Colonic mucosa (tissue), 4 donors: ENCODE measurements at regions not wholly inside any gene's neighbourhood (a gene's known extent, or its start where the extent isn't known, plus 50 kb on each side); places are given as distances from the start of the nearest gene placed in this dataset.

Experiments used
- DNase-seq: peaks from one replicate; pipeline ENCODE4 v3.0.0-alpha.2; 2020
- H3K27ac ChIP-seq: fragments of 200-600 bp; one replicate; pipeline ENCODE4 v1.8.0; 2021
- H3K27me3 ChIP-seq: fragments of 200-600 bp; one replicate; pipeline ENCODE4 v1.8.0; 2021
- H3K36me3 ChIP-seq: fragments of 200-600 bp; one replicate; pipeline ENCODE4 v1.8.0; 2021
- H3K4me1 ChIP-seq: fragments of 200-600 bp; one replicate; pipeline ENCODE4 v1.8.0; 2021; ENCODE audit warnings: mild to moderate bottlenecking
- H3K4me3 ChIP-seq: fragments of 200-600 bp; one replicate; pipeline ENCODE4 v1.8.0; 2021
- H3K9ac ChIP-seq, 2 donors: one replicate each; pipeline ENCODE4 v1.7.0; 2013; ENCODE audit warnings: control low read depth in 2 of 2, low read depth in 2 of 2, low read length in 2 of 2
- H3K9me3 ChIP-seq: fragments of 200-600 bp; one replicate; pipeline ENCODE4 v1.8.0; 2021
- CTCF ChIP-seq: fragments of 200-600 bp; IDR thresholded peaks from one replicate; pipeline ENCODE4 v1.8.0; 2022; ENCODE audit warnings: antibody characterized with exemption, mild to moderate bottlenecking
- intact Hi-C: fragments of 100-400 bp; cut with DNase I; formaldehyde crosslinking; loops from one replicate; pipeline ENCODE4 v1.14.1; 2022
- donor health status: healthy.
- donor health status: DM: no; HTN: no; CAD: no.
- donor health status: DM: no; HTN: no; CAD: no.

GRCh38 chr15:69511716-69512340 lies 59.2 kb downstream of the RPLP1 start:
- intact Hi-C loops, result no loop called here
- H3K27ac ChIP-seq, result no peak overlapping the region
- H3K27me3 ChIP-seq, result no peaks in the 10 kb centered on the region
- H3K9me3 ChIP-seq, result no peaks in the 10 kb centered on the region
- H3K4me1 ChIP-seq, result no peaks in the 10 kb centered on the region
- no peak for DNase-seq
- H3K4me3 ChIP-seq, result no peak overlapping the region
- H3K36me3 ChIP-seq, result no peaks in the 10 kb centered on the region
- TF ChIP-seq CTCF, result no peak
- H3K9ac ChIP-seq, result no peak overlapping the region

GRCh38 chr15:69513450-69513960 lies 60.9 kb downstream of the RPLP1 start:
- no peaks in the 10 kb centered on the region for H3K9me3 ChIP-seq
- no peak for TF ChIP-seq CTCF
- DNase-seq, result no peak
- H3K9ac ChIP-seq, result no peak overlapping the region
- intact Hi-C loops, result no loop called here
- H3K4me1 ChIP-seq, result no peaks in the 10 kb centered on the region
- no peak overlapping the region for H3K27ac ChIP-seq
- no peaks in the 10 kb centered on the region for H3K36me3 ChIP-seq
- H3K4me3 ChIP-seq, result no peak overlapping the region
- no peaks in the 10 kb centered on the region for H3K27me3 ChIP-seq

GRCh38 chr15:69513986-69514385 lies 61.4 kb downstream of the RPLP1 start:
- H3K4me1 ChIP-seq, result no peaks in the 10 kb centered on the region
- H3K9me3 ChIP-seq, result no peaks in the 10 kb centered on the region
- no peak overlapping the region for H3K27ac ChIP-seq
- H3K36me3 ChIP-seq, result no peaks in the 10 kb centered on the region
- no peak overlapping the region for H3K4me3 ChIP-seq
- H3K27me3 ChIP-seq, result no peaks in the 10 kb centered on the region
- intact Hi-C loops, result no loop called here
- TF ChIP-seq CTCF, result no peak
- no peak for DNase-seq
- H3K9ac ChIP-seq, result no peak overlapping the region

DNA sequence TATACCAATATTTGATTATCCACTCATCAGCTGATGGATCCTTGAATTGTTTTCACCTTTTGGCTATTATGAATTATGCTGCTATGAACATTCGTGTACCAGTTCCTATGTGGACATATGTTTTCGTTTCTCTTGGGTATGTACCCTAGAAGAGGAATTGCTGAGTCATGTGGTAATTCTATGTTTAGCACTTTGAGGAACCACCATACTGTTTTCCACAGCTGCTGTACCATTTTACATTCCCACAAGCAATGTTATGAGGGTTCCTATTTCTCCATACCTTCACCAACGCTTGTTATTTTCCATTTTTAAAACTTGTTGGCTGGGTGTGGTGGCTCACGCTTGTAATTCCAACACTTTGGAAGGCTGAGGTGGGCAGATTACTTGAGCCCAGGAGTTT lies 62.9 kb downstream of the RPLP1 start:
- no peak for TF ChIP-seq CTCF
- H3K9ac ChIP-seq, result no peak overlapping the region
- no peaks in the 10 kb centered on the region for H3K27me3 ChIP-seq
- no peak overlapping the region for H3K4me3 ChIP-seq
- no peak for DNase-seq
- H3K36me3 ChIP-seq, result no peaks in the 10 kb centered on the region
- no peaks in the 10 kb centered on the region for H3K9me3 ChIP-seq
- no peaks in the 10 kb centered on the region for H3K4me1 ChIP-seq
- no peak overlapping the region for H3K27ac ChIP-seq
- intact Hi-C loops, result no loop called here

- DNase-seq, result no peak
- TF ChIP-seq CTCF, result no peak
These were observed 63.3 kb downstream of the RPLP1 start for GRCh38 chr15:69515926-69516325.

More at GRCh38 chr15:69515926-69516325, 63.3 kb downstream of the RPLP1 start:
- Histone ChIP-seq H3K4me1 (no peaks in the 10 kb centered on the region), H3K36me3 (no peaks in the 10 kb centered on the region), H3K27me3 (no peaks in the 10 kb centered on the region), H3K27ac (no peak overlapping the region), H3K9ac (no peak overlapping the region), H3K9me3 (no peaks in the 10 kb centered on the region), H3K4me3 (no peak overlapping the region)
- intact Hi-C loops, result no loop called here
